CD4-positive, alpha-beta T cell treated with Interleukin-4 for 1 hour (primary cell): ENCODE measurements at regions not wholly inside any gene's neighbourhood (a gene's known extent, or its start where the extent isn't known, plus 50 kb on each side); places are given as distances from the start of the nearest gene placed in this dataset.

Experiments
- DNase-seq, 2 donors: peaks; one replicate each; pipeline ENCODE4 v3.0.0-alpha.2; 2020 to 2022

DNA sequence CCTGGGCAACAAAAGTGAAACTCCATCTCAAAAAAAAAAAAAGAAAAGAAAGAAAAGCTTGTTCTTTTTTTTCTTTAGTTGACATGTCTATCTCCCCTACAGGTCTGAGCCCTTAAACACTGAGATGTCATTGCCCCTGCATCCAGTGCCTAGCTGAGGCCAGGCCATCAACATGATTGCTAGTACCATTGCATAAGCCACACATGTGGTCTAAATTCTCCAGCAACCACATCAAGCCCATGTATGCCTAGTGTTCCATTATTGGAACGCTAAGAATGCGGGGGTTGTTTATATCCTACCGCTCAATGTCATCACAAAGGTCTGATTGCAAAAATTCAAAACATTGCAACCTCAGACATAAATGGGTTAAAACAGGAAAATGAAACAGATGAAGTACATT lies 62.7 kb downstream of the NPTX2 start:
- DNase-seq: no peak

DNA sequence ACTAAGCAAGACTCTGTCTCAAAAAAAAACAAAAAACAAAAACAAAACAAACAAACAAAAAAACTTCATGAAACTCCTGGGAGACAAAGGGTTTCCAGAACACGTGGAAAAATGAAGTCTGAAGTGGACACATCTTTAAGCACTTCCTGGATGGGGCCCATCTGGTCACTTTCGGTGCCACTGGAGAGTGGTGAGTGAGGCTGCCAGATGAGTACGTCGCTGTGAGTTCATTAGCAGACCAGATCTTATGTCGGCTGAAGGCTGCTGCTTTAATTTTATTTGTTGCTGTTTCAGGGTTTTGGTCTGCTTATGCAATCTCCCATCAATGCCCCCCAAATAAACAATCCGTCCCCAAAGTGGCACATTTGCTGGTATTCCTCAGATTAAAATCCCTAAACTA lies 64.4 kb downstream of the NPTX2 start:
- no peak for DNase-seq

DNA sequence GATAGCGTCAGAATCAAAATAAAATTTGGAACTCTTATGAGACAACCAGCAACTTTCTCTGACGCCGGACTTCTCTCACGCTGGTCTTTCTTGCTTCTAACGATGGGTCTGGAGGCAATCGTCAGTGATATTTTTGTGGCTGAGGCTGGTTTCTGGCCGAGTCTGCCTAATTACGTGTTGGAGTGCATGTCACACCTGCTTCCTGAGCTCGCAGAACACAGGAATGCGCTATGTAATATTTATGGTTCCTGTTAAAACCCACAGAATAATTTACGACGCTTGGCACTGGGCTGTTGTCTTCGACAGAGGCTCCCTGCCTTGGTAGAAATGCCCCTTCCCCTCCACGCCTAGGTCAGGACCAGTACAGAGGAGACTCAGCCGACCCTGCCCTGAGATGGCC lies 64.9 kb downstream of the NPTX2 start:
- DNase-seq: no peak

DNA sequence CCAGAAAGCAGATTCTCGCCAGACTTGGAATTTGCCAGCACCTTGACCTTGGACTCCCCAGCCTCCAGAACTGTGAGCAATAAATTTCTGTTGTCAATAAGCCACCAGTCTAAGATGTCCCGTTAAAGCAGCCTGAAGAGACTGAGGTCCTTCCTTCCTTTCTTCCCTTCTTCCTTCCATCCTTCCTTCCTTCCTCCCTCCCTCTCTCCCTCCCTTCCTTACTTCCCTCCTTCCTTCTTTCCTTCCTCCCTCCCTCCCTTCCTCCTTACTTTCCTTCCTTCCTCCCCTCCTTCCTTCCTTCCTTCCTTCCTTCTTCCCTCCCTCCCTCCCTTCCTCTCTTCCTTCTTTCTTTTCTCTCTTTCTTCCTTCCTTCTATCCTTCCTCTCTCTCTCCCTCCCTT lies 66.4 kb downstream of the NPTX2 start:
- no peak for DNase-seq

DNA sequence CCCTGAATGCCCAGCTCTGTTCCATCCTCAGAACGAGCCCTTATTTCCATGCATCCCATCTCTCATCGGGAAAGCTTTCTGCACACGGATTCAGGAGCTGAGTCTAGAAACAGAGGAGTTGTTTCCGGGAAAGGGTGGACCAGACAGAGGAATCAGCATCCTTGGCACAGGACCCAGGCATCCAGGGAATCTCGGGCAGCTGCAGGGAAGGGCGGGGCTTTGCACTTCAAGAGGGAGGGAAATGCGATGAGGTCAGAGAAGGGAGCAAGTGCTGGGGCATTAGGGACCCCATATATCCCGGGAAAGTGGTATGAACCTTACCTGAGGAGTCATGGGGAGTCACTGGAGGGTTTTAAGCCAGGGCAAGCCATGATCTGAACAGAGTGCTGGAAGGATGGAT lies 68.5 kb downstream of the NPTX2 start:
- no peak for DNase-seq

DNA sequence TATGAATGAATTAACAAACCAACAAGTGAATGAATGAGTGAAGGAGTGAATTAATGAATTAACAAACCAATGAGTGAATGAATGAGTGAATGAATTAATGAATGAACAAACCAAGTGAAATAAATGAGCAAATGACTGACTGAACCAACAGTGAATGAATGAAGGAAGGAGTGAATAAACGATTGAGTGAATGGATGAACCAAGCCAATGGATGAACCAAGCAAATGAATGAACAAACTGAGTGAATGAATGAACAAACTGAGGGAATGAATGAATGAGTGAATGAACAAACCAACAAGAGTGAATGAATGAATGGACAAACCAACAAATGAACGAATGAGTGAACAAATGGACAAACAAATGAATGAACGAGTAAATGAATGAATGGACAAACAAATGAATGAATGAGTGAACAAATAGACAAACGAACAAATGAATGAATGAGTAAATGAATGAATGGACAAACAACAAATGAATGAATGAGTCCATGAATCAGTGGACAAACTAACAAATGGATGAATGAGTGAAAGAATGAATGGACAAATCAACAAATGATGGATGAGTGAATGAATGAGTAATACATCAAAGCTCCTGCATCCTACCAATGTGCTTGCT lies 69.5 kb downstream of the NPTX2 start:
- DNase-seq: no peak

DNA sequence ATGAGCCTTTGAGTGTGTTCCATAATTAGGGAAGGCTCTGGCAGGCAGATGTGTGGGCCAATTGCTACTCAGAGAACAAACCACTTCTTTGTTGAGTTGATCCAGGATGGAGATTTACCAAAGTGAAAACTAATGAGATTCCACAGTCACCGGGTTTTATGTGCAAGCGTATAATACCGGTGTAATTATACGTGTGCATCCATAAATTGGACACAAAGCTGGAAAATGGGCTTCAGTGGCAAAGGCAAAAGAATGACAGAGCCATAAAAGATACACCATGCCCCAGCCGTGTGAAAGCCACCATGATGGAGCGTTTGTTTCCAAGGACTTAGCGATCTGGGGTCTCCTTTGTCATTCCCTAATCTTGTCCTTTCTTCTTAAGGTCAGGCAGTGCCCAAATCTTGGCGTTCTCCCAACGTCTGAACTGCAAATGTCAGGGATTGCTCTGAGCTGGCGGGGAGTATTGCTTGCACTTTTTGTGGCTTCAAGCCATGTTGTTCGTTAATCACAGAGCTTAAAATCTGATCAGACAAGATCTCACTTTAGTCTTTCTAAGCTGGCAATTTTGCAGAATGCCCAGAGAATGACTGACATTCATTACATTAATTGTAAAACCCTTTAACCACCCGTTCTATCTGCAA lies 70.1 kb downstream of the NPTX2 start:
- DNase-seq: no peak

DNA sequence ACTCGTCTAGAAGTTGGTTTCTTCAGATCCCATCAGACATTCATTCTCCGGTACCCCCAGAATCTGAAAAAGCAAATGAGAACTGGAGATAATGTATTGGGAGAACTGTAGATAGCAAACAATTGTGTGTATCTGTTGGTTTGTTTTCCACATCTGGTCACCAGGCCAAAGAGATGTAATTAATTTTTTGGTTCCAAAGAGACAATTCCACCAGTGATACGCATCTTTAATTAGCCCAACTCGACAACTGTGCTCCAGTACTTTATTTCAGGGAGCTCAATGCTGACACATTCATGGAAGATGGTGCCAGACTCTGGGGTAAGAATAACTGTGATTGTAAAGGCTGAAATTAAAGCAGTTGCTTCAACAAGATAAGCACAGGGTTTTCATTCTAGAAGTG lies 74.5 kb downstream of the NPTX2 start:
- no peak for DNase-seq

DNA sequence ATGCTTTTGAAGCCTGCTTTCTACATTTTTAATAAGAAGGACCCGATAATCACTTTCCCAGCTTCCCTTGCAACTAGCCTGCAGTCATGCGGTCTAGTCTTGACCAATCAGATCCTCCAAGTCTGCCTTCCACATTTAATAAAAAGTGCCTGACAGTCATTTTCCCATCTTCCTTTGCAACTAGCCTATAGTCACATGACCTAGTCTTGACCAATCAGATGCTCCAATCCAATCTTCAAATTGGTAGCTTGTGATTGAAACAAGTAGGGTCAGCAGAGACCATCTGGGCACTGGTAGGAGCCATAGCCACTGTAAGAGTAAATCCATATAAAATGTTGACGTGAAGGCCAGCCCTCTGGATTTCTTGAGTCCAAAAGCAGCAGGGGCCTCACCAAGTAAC lies 80.0 kb downstream of the NPTX2 start:
- DNase-seq: no peak

DNA sequence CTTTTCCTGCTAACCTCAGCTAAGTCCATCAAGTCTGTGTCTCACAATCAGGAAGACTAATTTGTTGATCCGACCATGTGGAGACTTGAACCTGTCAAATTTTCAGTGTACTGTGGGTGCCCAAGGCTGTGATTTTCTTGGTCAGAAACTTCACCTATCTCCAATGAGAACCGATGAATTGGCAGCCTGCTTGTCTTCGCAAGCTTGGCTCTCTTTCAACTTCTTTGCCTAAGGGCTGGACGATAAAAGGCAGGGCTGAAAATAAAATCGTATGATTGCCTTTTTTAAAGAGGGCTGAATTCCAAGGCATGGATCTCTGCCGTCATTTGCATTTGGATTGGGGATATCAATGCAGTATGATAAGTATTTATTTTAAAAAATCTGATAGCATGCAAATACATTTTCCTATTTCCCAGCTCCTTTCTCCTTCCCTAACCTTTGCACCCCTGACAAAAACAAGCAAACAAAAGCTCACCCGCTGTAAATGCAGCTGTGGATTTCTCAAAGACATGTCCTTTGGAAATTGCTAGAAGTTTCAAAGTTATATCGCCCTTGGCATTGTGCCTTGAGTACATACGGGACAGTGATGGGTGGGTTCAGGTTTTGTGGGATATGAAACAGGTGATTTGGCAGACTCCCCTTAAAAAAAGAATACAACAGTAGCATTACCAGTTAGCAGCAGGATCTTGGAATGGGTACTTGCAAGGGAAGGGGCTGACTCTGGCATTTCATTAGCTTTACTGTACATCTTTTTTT lies 80.6 kb downstream of the NPTX2 start:
- DNase-seq: no peak

DNA sequence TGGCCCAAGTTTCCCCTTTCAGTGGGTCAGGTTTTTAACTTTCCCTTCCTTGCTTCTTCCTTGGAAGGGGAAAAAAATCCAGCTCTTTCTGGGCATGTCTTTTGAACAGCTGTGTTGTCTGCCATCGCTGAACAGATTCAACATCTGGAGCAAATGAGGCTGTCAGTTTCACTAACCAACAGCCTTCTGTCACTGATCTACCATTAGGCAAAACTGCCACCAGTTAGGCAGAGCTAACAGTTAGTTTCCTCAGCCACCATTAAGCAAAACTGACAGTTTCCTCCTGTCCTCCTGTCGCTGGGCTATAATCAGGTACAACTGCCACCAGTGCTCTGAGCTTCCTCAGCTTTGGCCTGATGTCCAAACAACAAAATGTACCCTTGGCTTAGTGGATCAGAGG lies 81.9 kb downstream of the NPTX2 start:
- no peak for DNase-seq

DNA sequence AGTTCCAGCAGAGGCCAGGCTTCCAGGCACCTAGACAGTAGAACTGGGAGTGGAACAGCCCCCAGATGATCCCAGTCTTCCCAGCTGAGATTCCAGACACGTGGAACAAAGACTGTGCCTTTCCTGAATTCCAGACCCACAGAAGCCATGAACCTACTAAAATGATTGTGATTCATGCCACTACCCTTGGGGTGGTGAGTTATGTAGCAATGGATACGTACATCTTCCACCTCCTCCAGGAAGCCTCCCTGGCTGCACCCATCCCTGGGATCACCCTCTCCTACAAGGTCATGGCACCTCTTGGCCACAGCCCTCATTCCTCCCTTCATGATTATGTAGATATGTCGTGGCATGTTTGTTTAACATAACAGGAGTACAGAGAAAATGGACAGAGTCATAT lies 83.4 kb downstream of the NPTX2 start:
- no peak for DNase-seq

DNA sequence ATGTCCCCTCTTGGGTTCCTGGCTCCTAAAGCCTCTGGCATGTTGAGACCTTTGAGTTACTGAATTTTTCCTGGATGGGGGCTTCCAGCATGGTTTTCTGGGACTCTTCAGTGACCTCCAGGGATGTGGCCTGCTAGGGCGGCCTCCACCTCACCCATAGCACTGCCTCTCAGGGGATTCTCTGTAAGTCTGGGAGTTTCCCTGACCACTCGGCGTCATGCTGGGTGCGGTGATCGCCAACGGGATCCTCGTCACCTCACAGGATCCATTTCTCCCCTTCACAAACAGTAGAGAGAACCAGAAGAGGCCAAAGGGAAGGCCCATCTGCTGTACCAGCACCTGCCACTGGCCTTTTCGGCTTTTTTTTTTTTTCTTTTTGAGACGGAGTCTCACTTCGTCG lies 84.3 kb downstream of the NPTX2 start:
- no peak for DNase-seq

DNA sequence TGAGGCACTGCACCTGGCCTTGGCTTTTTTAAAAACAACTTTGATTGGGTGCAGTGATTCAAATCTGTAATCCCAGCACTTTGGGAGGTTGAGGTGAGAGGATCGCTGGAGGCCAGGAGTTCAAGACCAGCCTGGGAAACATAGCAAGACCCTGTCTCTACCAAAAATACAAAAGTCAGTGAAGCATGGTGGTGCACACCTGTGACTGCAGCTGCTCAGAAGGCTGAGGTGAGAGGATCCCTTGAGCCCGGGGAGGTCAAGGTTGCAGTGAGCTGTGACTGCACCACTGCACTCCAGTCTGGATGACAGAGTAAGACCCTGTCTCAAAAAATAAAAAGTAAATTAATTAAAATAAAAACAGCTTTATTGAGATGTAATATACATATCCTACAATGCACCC lies 84.9 kb downstream of the NPTX2 start:
- no peak for DNase-seq

DNA sequence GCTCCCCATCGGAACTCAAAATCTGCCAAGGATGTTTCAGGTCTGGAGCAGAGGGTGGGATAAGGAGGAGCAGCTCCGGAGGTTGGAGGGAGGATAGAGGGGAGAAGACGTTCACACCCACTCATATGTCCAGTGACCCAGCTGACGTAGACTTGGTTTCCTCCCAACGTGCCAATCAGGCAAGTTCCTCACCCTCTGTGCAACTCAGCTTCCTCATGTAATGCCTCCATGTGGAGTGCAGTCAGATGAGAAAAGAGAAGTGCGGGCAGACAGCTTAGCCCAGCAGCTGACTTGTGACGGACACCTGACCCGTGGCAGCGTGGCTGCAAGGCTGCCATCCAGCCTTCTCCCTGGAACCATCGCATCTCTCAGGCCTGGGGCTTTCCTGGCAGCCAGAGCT lies 86.8 kb downstream of the NPTX2 start:
- DNase-seq: no peak

DNA sequence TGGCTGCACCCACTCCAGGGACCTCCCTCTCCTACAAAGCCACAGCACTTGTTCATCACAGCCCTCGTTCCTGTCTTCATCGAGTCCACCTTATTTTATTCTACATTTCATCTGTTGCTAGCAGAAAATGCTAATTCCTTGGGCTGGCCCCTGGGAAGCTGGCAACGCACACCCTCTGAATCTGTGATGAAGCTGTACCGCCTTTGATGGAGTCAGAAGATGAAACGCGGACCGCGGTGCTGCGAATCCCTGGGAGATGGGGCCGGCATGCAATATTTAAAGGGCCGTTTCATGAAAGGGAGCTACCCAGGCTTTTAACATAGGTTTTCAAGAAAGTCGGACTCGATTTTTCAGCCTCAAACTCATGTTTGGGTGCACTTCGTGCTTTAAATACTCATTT lies 88.5 kb downstream of the NPTX2 start:
- no peak for DNase-seq

DNA sequence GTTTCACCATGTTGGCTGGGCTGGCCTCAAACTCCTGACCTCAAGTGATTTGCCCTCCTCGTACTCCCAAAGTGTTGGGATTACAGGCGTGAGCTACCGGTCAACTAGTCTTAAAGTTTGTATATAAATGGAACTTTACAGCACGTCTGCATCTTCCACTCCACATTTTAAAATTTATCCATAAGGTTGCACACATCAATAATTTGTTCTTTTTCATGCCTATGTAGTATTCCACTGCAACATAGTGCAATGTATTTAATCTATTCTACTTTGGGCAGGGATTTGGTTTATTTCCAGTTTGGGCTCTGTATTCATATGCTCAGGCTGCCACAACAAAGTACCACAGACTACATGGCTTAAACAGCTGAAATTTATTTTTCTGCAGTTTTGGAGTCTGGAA lies 90.0 kb downstream of the NPTX2 start:
- DNase-seq: no peak

DNA sequence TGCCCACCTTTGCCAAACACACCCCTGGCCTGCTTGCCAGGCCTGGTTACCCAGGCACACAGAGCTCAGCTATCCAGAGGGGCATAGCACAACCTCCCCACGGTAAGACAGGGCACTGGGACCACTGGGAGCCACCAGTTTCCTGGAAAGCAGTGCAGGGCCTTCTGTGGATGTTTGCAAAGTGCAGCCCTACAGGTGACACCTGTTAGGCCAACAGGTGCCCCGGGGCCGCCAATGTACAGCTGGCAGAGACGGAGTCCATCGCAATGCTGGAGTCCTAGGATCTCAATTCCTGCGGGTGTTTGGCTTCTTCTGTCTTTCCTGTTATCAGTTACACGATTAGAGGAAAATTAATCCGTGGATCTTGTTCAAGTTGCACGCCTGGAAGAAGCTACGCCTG lies 94.9 kb downstream of the NPTX2 start:
- no peak for DNase-seq

DNA sequence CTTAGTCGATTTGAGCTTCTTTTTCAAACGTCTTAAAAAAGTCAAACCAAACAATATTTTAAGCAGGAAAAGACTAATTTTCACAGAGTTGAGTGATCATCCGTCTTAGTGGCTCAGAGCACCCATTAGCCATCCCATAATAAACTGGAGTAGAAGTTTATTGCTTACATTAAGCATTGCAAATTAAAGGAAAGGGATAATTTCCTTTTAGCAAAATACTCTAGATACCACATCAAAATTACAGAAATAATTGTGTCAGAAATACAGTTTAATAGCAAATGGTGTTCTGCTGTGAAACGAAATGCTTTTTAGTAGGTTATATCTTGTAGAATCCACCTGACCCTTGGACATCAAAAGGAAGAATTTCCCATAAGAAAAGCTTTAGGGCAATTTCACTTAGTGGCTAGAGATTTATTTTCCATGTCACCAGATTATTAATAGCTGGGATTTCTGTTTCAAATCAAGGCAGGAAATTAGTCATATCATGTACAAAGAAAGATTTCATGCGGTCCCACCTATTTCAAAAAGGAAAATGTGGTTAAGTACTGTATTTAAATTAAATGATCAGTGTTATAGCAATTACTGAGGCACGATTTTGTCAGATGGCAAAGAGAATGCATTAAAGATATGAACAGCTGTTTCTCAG lies 96.2 kb downstream of the NPTX2 start:
- DNase-seq: no peak

DNA sequence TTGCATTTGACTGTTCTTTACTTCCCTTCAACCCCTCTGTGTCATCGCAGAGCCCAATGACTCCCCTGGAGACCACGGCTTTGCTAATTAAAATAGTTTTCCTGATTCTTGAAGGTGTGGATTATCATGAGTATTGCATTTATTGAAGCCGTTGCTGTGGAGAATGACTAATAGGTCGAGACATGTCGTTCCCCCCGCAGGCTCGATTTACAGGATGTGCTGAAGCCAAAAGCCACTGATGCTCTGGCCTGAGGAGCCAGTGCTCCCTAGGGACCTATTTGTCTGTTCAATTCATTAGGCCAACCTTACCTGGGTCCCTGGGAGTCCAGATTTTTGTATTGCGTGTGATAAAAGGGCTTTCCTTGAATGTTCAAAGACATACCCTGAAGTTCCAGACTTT lies 102.3 kb downstream of the NPTX2 start:
- no peak for DNase-seq

DNA sequence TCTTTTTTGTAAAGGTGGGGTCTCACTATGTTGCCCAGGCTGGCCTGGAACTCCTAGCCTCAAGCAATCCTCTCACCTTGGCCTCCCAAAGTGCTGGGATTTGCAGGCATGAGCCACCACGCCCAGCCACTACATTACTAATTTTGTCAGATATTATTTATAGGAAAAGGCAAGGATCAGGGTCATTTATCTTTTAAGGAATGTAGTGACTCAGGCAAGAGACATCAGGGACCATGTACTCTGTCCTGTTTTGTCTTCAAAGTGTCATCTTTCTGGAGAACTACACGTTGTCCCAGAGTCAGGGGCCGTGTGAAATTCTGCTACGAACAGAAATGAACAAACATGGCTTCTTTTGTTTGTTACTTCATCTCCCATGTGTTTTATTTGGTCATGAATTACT lies 105.3 kb downstream of the NPTX2 start:
- DNase-seq: no peak

DNA sequence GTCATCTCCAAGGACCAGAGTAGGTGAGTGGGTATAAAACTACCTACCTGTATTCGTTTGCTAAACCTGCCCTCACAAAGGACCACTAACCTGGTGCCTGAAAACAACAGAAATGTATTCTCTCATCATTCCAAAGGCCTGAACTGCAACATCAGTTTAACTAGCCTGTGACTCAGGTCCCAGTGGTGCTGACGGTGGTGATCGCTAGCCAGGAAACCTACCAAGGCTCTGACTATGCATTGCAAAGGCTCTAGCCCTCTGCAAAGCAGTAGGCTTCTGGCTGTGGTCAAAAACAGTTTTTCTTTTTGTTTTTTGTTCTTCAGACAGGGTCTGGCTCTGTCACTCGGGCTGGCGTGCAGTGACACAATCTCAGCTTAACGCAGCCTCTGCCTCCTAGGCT lies 107.5 kb downstream of the NPTX2 start:
- DNase-seq: no peak

DNA sequence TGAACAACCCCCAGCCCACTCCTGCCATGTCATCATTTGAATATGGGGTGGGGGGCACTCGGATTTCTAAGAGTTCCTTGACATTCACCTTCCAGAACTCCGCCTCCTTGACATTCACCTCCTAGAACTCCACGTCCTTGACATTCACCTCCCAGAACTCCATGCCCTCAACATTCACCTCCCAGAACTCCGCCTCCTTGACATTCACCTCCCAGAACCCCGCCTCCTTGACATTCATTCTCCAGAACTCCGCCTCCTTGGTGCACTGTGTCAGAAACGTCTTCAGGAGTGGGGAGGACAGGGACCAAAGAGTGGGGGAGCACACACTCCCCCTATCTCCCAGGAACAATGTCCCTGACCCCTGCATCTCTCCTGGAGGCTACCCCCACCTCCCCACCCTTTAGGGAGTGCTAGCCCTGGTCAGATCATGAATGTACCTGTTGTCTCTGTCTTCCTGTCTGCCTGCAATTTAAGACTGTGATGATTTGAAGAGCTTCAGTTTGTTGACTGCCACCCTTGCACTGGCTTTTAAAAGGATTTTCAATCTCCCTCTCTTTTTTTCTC lies 110.1 kb downstream of the NPTX2 start:
- no peak for DNase-seq

DNA sequence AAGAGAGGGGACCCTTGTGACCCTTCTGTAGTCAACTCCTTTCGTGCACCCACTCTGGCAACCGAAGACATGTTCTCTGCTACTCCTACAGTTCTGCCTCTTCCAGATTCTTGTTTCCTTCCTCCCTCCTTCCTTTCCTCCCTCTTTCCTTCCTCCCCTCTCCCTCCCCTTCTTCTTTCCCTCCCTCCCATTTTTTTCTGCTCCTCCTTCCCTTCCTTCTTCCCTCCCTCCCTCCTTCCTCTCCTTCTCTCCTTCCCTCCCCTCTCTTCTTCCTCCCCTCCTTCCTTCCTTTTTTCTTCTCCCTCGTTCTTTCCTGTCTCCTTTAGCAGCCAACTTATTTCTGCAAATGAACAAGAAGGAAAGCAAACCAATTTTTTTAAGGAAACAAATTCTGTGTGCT lies 111.5 kb downstream of the NPTX2 start:
- no peak for DNase-seq
